ENCODE measurements at regions not wholly inside any gene's neighbourhood (a gene's known extent, or its start where the extent isn't known, plus 50 kb on each side); places are given as distances from the start of the nearest gene placed in this dataset.

- no peak overlapping the region for H3K9ac ChIP-seq (ENCODE audit: low read depth, low read length)
- no peak overlapping the region for H3K4me3 ChIP-seq (ENCODE audit: low read depth, low read length)
- no peaks in the 10 kb centered on the region for H3K36me3 ChIP-seq (ENCODE audit: control insufficient read depth, insufficient read depth, low read length)
- no peaks in the 10 kb centered on the region for H3K9me3 ChIP-seq (ENCODE audit: control insufficient read depth, insufficient read depth, low read length)
- no peaks in the 10 kb centered on the region for H3K27me3 ChIP-seq (ENCODE audit: control insufficient read depth, insufficient read depth, low read length)
- H3K4me1 ChIP-seq (ENCODE audit: control insufficient read depth, insufficient read depth, low read length), result no peaks in the 10 kb centered on the region
These were observed 63.5 kb upstream of the TAF1B start for GRCh38 chr2:9779596-9780264.

GRCh38 chr2:9780368-9781130, 62.7 kb upstream of the TAF1B start:
- H3K36me3 ChIP-seq (ENCODE audit: control insufficient read depth, insufficient read depth, low read length), result no peaks in the 10 kb centered on the region

GRCh38 chr2:9781252-9781651, 62.0 kb upstream of the TAF1B start:
- Histone ChIP-seq H3K9ac (ENCODE audit: low read depth, low read length) (no peak overlapping the region), H3K4me1 (ENCODE audit: control insufficient read depth, insufficient read depth, low read length) (no peaks in the 10 kb centered on the region), H3K27me3 (ENCODE audit: control insufficient read depth, insufficient read depth, low read length) (no peaks in the 10 kb centered on the region), H3K4me3 (ENCODE audit: low read depth, low read length) (no peak overlapping the region), H3K36me3 (ENCODE audit: control insufficient read depth, insufficient read depth, low read length) (no peaks in the 10 kb centered on the region), H3K9me3 (ENCODE audit: control insufficient read depth, insufficient read depth, low read length) (no peaks in the 10 kb centered on the region)

More at GRCh38 chr2:9780368-9781130, 62.7 kb upstream of the TAF1B start:
- Histone ChIP-seq H3K27me3 (ENCODE audit: control insufficient read depth, insufficient read depth, low read length) (no peaks in the 10 kb centered on the region), H3K4me3 (ENCODE audit: low read depth, low read length) (no peak overlapping the region), H3K9ac (ENCODE audit: low read depth, low read length) (no peak overlapping the region), H3K9me3 (ENCODE audit: control insufficient read depth, insufficient read depth, low read length) (no peaks in the 10 kb centered on the region), H3K4me1 (ENCODE audit: control insufficient read depth, insufficient read depth, low read length) (no peaks in the 10 kb centered on the region)

- Histone ChIP-seq H3K9me3 (ENCODE audit: control insufficient read depth, insufficient read depth, low read length) (no peaks in the 10 kb centered on the region), H3K36me3 (ENCODE audit: control insufficient read depth, insufficient read depth, low read length) (no peaks in the 10 kb centered on the region), H3K4me3 (ENCODE audit: low read depth, low read length) (no peak overlapping the region), H3K9ac (ENCODE audit: low read depth, low read length) (no peak overlapping the region), H3K27me3 (ENCODE audit: control insufficient read depth, insufficient read depth, low read length) (no peaks in the 10 kb centered on the region), H3K4me1 (ENCODE audit: control insufficient read depth, insufficient read depth, low read length) (no peaks in the 10 kb centered on the region)
These were observed 61.0 kb upstream of the TAF1B start for GRCh38 chr2:9782197-9782719.

- Histone ChIP-seq H3K4me1 (ENCODE audit: control insufficient read depth, insufficient read depth, low read length) (no peaks in the 10 kb centered on the region), H3K27me3 (ENCODE audit: control insufficient read depth, insufficient read depth, low read length) (peaks cover 4% of the 10 kb centered on the region), H3K36me3 (ENCODE audit: control insufficient read depth, insufficient read depth, low read length) (no peaks in the 10 kb centered on the region), H3K4me3 (ENCODE audit: low read depth, low read length) (no peak overlapping the region), H3K9ac (ENCODE audit: low read depth, low read length) (no peak overlapping the region), H3K9me3 (ENCODE audit: control insufficient read depth, insufficient read depth, low read length) (no peaks in the 10 kb centered on the region)
These were observed 53.9 kb upstream of the TAF1B start for GRCh38 chr2:9789371-9789770.

- no peaks in the 10 kb centered on the region for H3K36me3 ChIP-seq (ENCODE audit: control insufficient read depth, insufficient read depth, low read length)
- no peak overlapping the region for H3K9ac ChIP-seq (ENCODE audit: low read depth, low read length)
- peaks cover 4% of the 10 kb centered on the region for H3K27me3 ChIP-seq (ENCODE audit: control insufficient read depth, insufficient read depth, low read length)
- H3K9me3 ChIP-seq (ENCODE audit: control insufficient read depth, insufficient read depth, low read length), result no peaks in the 10 kb centered on the region
- no peak overlapping the region for H3K4me3 ChIP-seq (ENCODE audit: low read depth, low read length)
- H3K4me1 ChIP-seq (ENCODE audit: control insufficient read depth, insufficient read depth, low read length), result no peaks in the 10 kb centered on the region
These were observed 52.5 kb upstream of the TAF1B start for GRCh38 chr2:9790702-9791225.

GRCh38 chr2:9791711-9792110, 51.6 kb upstream of the TAF1B start:
- no peaks in the 10 kb centered on the region for H3K4me1 ChIP-seq (ENCODE audit: control insufficient read depth, insufficient read depth, low read length)
- H3K4me3 ChIP-seq (ENCODE audit: low read depth, low read length), result no peak overlapping the region
- H3K9me3 ChIP-seq (ENCODE audit: control insufficient read depth, insufficient read depth, low read length), result no peaks in the 10 kb centered on the region
- peaks cover 4% of the 10 kb centered on the region for H3K27me3 ChIP-seq (ENCODE audit: control insufficient read depth, insufficient read depth, low read length)
- no peak overlapping the region for H3K9ac ChIP-seq (ENCODE audit: low read depth, low read length)
- no peaks in the 10 kb centered on the region for H3K36me3 ChIP-seq (ENCODE audit: control insufficient read depth, insufficient read depth, low read length)

GRCh38 chr2:9793156-9793917, 49.9 kb upstream of the TAF1B start:
- Histone ChIP-seq H3K4me3 (ENCODE audit: low read depth, low read length) (no peak overlapping the region), H3K9me3 (ENCODE audit: control insufficient read depth, insufficient read depth, low read length) (no peaks in the 10 kb centered on the region), H3K36me3 (ENCODE audit: control insufficient read depth, insufficient read depth, low read length) (no peaks in the 10 kb centered on the region), H3K9ac (ENCODE audit: low read depth, low read length) (no peak overlapping the region), H3K4me1 (ENCODE audit: control insufficient read depth, insufficient read depth, low read length) (no peaks in the 10 kb centered on the region), H3K27me3 (ENCODE audit: control insufficient read depth, insufficient read depth, low read length) (no peaks in the 10 kb centered on the region)

Data from iPS-15b (cell line).